MM.1S (cell line): ENCODE measurements at regions not wholly inside any gene's neighbourhood (a gene's known extent, or its start where the extent isn't known, plus 50 kb on each side); places are given as distances from the start of the nearest gene placed in this dataset.

ENCODE experiments used
- DNase-seq: peaks from one replicate; pipeline ENCODE4 v3.0.0-alpha.2; 2015
- H2AFZ ChIP-seq: fragments of 300-600 bp; sonication (generic); 2 replicates; pipeline ENCODE4 v1.6.0; 2016; ENCODE audit warnings: antibody characterized with exemption, low read length
- H3F3A ChIP-seq: fragments of 300-600 bp; sonication (generic); 2 replicates; pipeline ENCODE4 v1.6.1; 2016; ENCODE audit warnings: mild to moderate bottlenecking, antibody characterized with exemption, low read length, moderate library complexity, mixed read lengths; ENCODE audit not compliant: insufficient read depth
- H3K27ac ChIP-seq: fragments of 300-600 bp; sonication (generic); 2 replicates; pipeline ENCODE4 v1.5.1; 2016; ENCODE audit warnings: mild to moderate bottlenecking, low read length
- H3K27me3 ChIP-seq: fragments of 300-600 bp; sonication (generic); replicated peaks from 2 replicates; pipeline ENCODE4 v1.6.0; 2016; ENCODE audit warnings: low read length; ENCODE audit not compliant: insufficient read depth
- H3K36me3 ChIP-seq: fragments of 300-600 bp; sonication (generic); replicated peaks from 2 replicates; pipeline ENCODE4 v1.6.1; 2016; ENCODE audit warnings: mild to moderate bottlenecking, low read length, mixed read lengths; ENCODE audit not compliant: insufficient read depth
- H3K4me1 ChIP-seq: fragments of 300-600 bp; sonication (generic); 2 replicates; pipeline ENCODE4 v1.6.1; 2016; ENCODE audit warnings: low read length, mixed read lengths
- H3K4me2 ChIP-seq: fragments of 300-600 bp; sonication (generic); 2 replicates; pipeline ENCODE4 v1.6.0; 2016; ENCODE audit warnings: low read depth, low read length
- H3K4me3 ChIP-seq: fragments of 300-600 bp; sonication (generic); 2 replicates; pipeline ENCODE4 v1.5.1; 2016; ENCODE audit warnings: low read length, mixed read lengths
- H3K79me2 ChIP-seq: fragments of 300-600 bp; sonication (generic); 2 replicates; pipeline ENCODE4 v1.6.1; 2016; ENCODE audit warnings: mixed run types, low read length, mixed read lengths
- H3K9ac ChIP-seq: fragments of 300-600 bp; sonication (generic); 2 replicates; pipeline ENCODE4 v1.6.1; 2016; ENCODE audit warnings: low read length, mixed read lengths
- H3K9me2 ChIP-seq: fragments of 300-600 bp; sonication (generic); replicated peaks from 2 replicates; pipeline ENCODE4 v1.6.1; 2016; ENCODE audit warnings: mild to moderate bottlenecking, low read length, mixed read lengths; ENCODE audit not compliant: insufficient read depth
- H3K9me3 ChIP-seq: fragments of 300-600 bp; sonication (generic); replicated peaks from 2 replicates; pipeline ENCODE4 v1.6.1; 2016; ENCODE audit warnings: mild to moderate bottlenecking, low read length, mixed read lengths; ENCODE audit not compliant: insufficient read depth
- H4K20me1 ChIP-seq: fragments of 300-600 bp; sonication (generic); 2 replicates; pipeline ENCODE4 v1.6.1; 2016; ENCODE audit warnings: mild to moderate bottlenecking, low read length, moderate library complexity, mixed read lengths; ENCODE audit not compliant: insufficient read depth
- EZH2 ChIP-seq: fragments of 300-600 bp; sonication (generic); optimal IDR thresholded peaks from 2 replicates; pipeline ENCODE3; 2017; ENCODE audit warnings: low read depth, mild to moderate bottlenecking, antibody characterized with exemption, low read length, mixed read lengths
- EZH2phosphoT487 ChIP-seq: fragments of 300-600 bp; sonication (generic); IDR thresholded peaks from 2 replicates; pipeline ENCODE4 v1.6.1; 2018; ENCODE audit warnings: antibody characterized with exemption, low read length
- TF ChIP-seq, protein P1 (sequence below): fragments of 300-600 bp; sonication (generic); IDR thresholded peaks from 2 replicates; pipeline ENCODE4 v1.5.1; 2016; ENCODE audit warnings: antibody characterized with exemption, low read length, mixed read lengths

DNA sequence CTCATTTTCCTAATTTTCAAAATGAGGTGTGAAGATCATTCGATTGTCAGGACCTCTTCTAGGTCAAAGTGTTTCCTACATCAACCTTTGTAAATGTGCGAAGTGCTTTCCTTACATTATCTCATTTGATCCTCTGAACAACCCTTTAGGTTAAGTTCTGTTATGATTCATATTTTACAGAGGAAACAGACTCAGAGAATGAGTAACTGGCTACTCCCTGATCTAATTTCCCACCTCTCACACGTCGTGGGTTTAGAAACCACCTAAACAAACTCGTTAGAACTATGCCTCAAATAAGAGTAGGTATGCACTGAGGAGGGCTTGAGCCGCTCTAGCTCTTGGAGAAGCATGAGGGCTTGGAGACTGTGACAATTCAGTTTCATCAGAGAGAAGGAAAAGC is 148.6 kb downstream of the CD47 start:
- no peak overlapping the region for H3K27ac ChIP-seq

DNA sequence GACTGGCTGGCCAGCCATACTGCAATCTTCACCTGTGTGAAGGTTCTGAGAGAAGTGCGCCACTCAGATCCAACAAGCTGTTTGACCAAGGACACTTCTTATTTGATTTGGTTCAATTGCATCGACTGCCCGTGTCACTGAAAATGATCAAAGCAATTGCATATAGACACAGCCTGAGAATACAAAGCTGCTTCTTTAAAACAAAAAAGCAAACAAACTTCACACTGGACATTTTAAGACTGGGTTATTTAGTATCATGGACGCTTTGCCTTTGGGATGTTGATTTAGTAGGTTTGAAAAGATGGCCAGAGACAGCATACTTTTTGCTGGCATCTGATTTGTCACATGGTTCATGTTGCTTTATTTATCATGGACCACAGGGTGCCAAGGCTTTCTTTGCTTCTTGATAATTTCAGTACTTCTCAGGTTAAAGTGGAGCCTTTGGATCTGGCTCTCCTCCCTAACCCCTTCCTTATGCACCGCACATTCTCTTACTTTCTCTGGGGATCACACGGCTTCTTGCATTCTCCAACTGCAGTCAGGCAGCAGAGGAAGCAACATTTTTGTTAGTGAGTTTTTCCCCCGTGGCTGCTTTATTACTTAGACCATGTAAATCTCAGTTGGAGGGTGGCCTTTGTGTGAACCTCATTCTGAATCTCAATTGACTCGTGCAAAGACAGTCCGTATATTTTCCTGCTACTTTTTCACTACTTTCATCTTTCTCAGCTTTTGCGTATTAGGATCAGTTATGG is 151.0 kb downstream of the CD47 start:
- no peaks in the 10 kb centered on the region for H3K36me3 ChIP-seq
- H3K4me1 ChIP-seq, result no peaks in the 10 kb centered on the region
- no peaks in the 10 kb centered on the region for H3F3A ChIP-seq
- no peak overlapping the region for H3K27ac ChIP-seq
- H3K9me3 ChIP-seq, result no peaks in the 10 kb centered on the region
- H3K4me2 ChIP-seq, result no peak overlapping the region
- no peak overlapping the region for H2AFZ ChIP-seq
- H3K79me2 ChIP-seq, result no peaks in the 10 kb centered on the region
- H4K20me1 ChIP-seq, result no peaks in the 10 kb centered on the region
- H3K9ac ChIP-seq, result no peak overlapping the region
- no peaks in the 10 kb centered on the region for H3K27me3 ChIP-seq
- no peak for DNase-seq
- H3K9me2 ChIP-seq, result no peaks in the 10 kb centered on the region
- TF ChIP-seq EZH2 (no peak), EZH2phosphoT487 (no peak)
- TF ChIP-seq, protein P1, sequence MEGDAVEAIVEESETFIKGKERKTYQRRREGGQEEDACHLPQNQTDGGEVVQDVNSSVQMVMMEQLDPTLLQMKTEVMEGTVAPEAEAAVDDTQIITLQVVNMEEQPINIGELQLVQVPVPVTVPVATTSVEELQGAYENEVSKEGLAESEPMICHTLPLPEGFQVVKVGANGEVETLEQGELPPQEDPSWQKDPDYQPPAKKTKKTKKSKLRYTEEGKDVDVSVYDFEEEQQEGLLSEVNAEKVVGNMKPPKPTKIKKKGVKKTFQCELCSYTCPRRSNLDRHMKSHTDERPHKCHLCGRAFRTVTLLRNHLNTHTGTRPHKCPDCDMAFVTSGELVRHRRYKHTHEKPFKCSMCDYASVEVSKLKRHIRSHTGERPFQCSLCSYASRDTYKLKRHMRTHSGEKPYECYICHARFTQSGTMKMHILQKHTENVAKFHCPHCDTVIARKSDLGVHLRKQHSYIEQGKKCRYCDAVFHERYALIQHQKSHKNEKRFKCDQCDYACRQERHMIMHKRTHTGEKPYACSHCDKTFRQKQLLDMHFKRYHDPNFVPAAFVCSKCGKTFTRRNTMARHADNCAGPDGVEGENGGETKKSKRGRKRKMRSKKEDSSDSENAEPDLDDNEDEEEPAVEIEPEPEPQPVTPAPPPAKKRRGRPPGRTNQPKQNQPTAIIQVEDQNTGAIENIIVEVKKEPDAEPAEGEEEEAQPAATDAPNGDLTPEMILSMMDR, result no peak
- H3K4me3 ChIP-seq, result no peak overlapping the region

More for the DNA sequence above, 148.6 kb downstream of the CD47 start:
- Histone ChIP-seq H3K4me3 (no peak overlapping the region), H3K4me2 (no peak overlapping the region), H3K9me3 (no peaks in the 10 kb centered on the region), H3K9me2 (no peaks in the 10 kb centered on the region), H3K36me3 (no peaks in the 10 kb centered on the region), H3F3A (no peaks in the 10 kb centered on the region), H3K27me3 (no peaks in the 10 kb centered on the region), H3K9ac (no peak overlapping the region), H3K4me1 (no peaks in the 10 kb centered on the region), H4K20me1 (no peaks in the 10 kb centered on the region), H3K79me2 (no peaks in the 10 kb centered on the region), H2AFZ (no peak overlapping the region)
- no peak for DNase-seq
- TF ChIP-seq EZH2phosphoT487 (no peak), EZH2 (no peak)

DNA sequence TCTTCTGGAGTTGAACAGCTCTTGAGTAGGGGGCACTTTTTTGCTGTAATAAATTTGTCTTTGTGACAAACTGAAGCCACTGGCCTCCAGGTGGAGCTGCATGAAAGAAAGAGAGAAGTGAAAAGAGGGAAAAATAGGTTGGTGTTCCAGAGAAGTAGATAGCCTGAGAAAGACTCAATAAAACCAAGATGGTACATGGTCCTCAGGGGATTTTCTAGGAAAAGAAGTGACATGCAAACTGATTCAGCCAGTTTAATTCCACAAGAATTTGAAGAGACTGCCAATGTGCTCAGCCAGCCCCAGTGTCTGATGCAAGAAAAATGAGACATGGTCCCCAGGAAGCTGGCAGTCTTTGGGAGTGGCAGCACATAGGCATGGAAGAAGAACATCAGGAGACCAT is 152.7 kb downstream of the CD47 start:
- Histone ChIP-seq H3K79me2 (no peaks in the 10 kb centered on the region), H3F3A (no peaks in the 10 kb centered on the region), H3K27me3 (no peaks in the 10 kb centered on the region), H3K4me2 (no peak overlapping the region), H3K27ac (no peak overlapping the region), H3K9me2 (no peaks in the 10 kb centered on the region), H3K36me3 (no peaks in the 10 kb centered on the region), H2AFZ (no peak overlapping the region), H3K9me3 (no peaks in the 10 kb centered on the region), H4K20me1 (no peaks in the 10 kb centered on the region), H3K4me3 (no peak overlapping the region), H3K4me1 (no peaks in the 10 kb centered on the region), H3K9ac (no peak overlapping the region)
- DNase-seq, result no peak
- TF ChIP-seq EZH2phosphoT487, result no peak
- TF ChIP-seq, protein P1, result peak; percentile 42

DNA sequence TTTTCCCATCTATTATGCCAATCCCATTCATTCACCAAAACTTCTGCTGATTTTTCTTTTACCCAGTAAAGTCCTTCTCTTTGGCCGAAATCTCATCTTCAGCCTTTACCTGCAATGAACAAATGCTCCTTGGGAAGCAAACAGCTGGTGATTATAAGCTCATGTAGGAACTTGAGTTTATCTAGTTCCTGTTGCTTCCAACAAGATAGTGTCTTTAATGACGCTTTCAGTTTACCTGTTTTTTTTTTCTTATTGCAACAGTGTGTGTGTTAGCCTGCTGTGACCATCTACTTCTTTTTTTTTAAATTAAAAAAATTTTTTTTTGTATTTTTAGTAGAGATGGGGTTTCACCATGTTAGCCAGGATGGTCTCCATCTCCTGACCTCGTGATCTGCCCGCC is 156.0 kb downstream of the CD47 start:
- Histone ChIP-seq H3K27ac (no peak overlapping the region), H3K9ac (no peak overlapping the region), H4K20me1 (no peaks in the 10 kb centered on the region), H3K9me2 (no peaks in the 10 kb centered on the region), H3K4me2 (no peak overlapping the region), H3K27me3 (no peaks in the 10 kb centered on the region), H2AFZ (no peak overlapping the region), H3K9me3 (no peaks in the 10 kb centered on the region), H3F3A (no peaks in the 10 kb centered on the region), H3K4me1 (no peaks in the 10 kb centered on the region), H3K79me2 (no peaks in the 10 kb centered on the region), H3K4me3 (no peak overlapping the region), H3K36me3 (no peaks in the 10 kb centered on the region)
- TF ChIP-seq EZH2, result no peak
- no peak for TF ChIP-seq EZH2phosphoT487
- TF ChIP-seq, protein P1, result no peak
- DNase-seq, result no peak
